HEK293T (cell line): ENCODE measurements at regions not wholly inside any gene's neighbourhood (a gene's known extent, or its start where the extent isn't known, plus 50 kb on each side); places are given as distances from the start of the nearest gene placed in this dataset.

Source experiments
- ELF4 ChIP-seq: fragments of 450-650 bp; IDR thresholded peaks from 2 replicates; pipeline ENCODE4 v1.6.1; 2017; ENCODE audit warnings: antibody characterized with exemption
- FOXA1 ChIP-seq: fragments of 450-650 bp; IDR thresholded peaks from 2 replicates; pipeline ENCODE4 v1.6.1; 2016; ENCODE audit warnings: mild to moderate bottlenecking
- FOXK2 ChIP-seq: fragments of 450-650 bp; IDR thresholded peaks from 2 replicates; pipeline ENCODE4 v1.6.1; 2016; ENCODE audit warnings: mild to moderate bottlenecking
- LEF1 ChIP-seq: fragments of 450-650 bp; IDR thresholded peaks from 2 replicates; pipeline ENCODE4 v1.6.1; 2017; ENCODE audit warnings: mild to moderate bottlenecking, borderline replicate concordance
- NFRKB ChIP-seq: fragments of 450-650 bp; IDR thresholded peaks from 2 replicates; pipeline ENCODE4 v1.6.1; 2016; ENCODE audit warnings: mild to moderate bottlenecking, moderate library complexity
- PKNOX1 ChIP-seq: fragments of 450-650 bp; IDR thresholded peaks from 2 replicates; pipeline ENCODE4 v1.6.1; 2016
- SP1 ChIP-seq: fragments of 450-650 bp; IDR thresholded peaks from 2 replicates; pipeline ENCODE4 v1.6.1; 2017
- ZNF384 ChIP-seq: fragments of 450-650 bp; IDR thresholded peaks from 2 replicates; pipeline ENCODE4 v1.6.1; 2016

- no peak for TF ChIP-seq ZNF384
- TF ChIP-seq NFRKB, result no peak
- TF ChIP-seq LEF1, result no peak
- no peak for TF ChIP-seq FOXK2
- TF ChIP-seq FOXA1, result no peak
- no peak for TF ChIP-seq ELF4
- no peak for TF ChIP-seq PKNOX1
- TF ChIP-seq SP1, result no peak
These were observed 151.5 kb downstream of the C9orf50 start for GRCh38 chr9:129469188-129469987.
